Activated T-cell treated with anti-CD3 and anti-CD28 coated beads, Interleukin-2, amount 50 U/mL, for 72 hours (primary cell): ENCODE measurements at regions not wholly inside any gene's neighbourhood (a gene's known extent, or its start where the extent isn't known, plus 50 kb on each side); places are given as distances from the start of the nearest gene placed in this dataset.

Experiments
- ATAC-seq, 2 donors: fragments of 150-1000 bp; cut with Tn5 transposase; replicated peaks in 1 of 2; 2 replicates each; pipeline ENCODE4 v1.10.0; 2021; ENCODE audit warnings: moderate library complexity in 2 of 2, mild to moderate bottlenecking in 1 of 2
- DNase-seq, 2 donors: peaks; one replicate each; pipeline ENCODE4 v3.0.0; 2021 to 2022; ENCODE audit warnings: mixed read lengths in 1 of 2
- H3K27ac Mint-ChIP-seq: one replicate; pipeline ENCODE4 v1.8.0; 2022; ENCODE audit warnings: mild to moderate bottlenecking, moderate library complexity, mixed read lengths
- H3K27me3 Mint-ChIP-seq: one replicate; pipeline ENCODE4 v1.8.0; 2022; ENCODE audit warnings: low read depth, mixed read lengths
- H3K36me3 Mint-ChIP-seq, 2 donors: one replicate each; pipeline ENCODE4 v1.8.0; 2022; ENCODE audit warnings: mixed read lengths in 2 of 2, mild to moderate bottlenecking in 1 of 2; ENCODE audit not compliant: insufficient read depth in 2 of 2
- H3K4me1 Mint-ChIP-seq: one replicate; pipeline ENCODE4 v1.8.0; 2022; ENCODE audit warnings: low read depth, mixed read lengths
- H3K4me3 Mint-ChIP-seq, 2 donors: one replicate each; pipeline ENCODE4 v1.8.0; 2022; ENCODE audit warnings: mild to moderate bottlenecking in 2 of 2, mixed read lengths in 2 of 2, moderate library complexity in 2 of 2
- H3K9me3 Mint-ChIP-seq, 2 donors: one replicate each; pipeline ENCODE4 v1.8.0; 2022; ENCODE audit warnings: mixed read lengths in 2 of 2

GRCh38 chr1:98503771-98504170, 157.8 kb upstream of the SNX7 start:
- no peak overlapping the region for H3K27ac Mint-ChIP-seq
- H3K36me3 Mint-ChIP-seq: peaks cover 2 to 3% of the 10 kb centered on the region in 2 donors
- DNase-seq (no peak), ATAC-seq (no peak)
- H3K4me3 Mint-ChIP-seq: no peak overlapping the region
- H3K4me1 Mint-ChIP-seq: no peaks in the 10 kb centered on the region
- H3K27me3 Mint-ChIP-seq: no peaks in the 10 kb centered on the region
- peaks cover 6 to 10% of the 10 kb centered on the region in 2 donors for H3K9me3 Mint-ChIP-seq

- peaks cover 2 to 3% of the 10 kb centered on the region in 2 donors for H3K36me3 Mint-ChIP-seq
Observed at GRCh38 chr1:98502937-98503336, 158.6 kb upstream of the SNX7 start.

GRCh38 chr1:98500324-98500723, 161.2 kb upstream of the SNX7 start:
- ATAC-seq (no peak), DNase-seq (no peak)
- Mint-ChIP-seq H3K27me3 (no peaks in the 10 kb centered on the region), H3K36me3 (peaks cover 0 to 2% of the 10 kb centered on the region in 2 donors), H3K27ac (no peak overlapping the region), H3K4me1 (no peaks in the 10 kb centered on the region), H3K9me3 (peaks cover 2% of the 10 kb centered on the region in 2 donors), H3K4me3 (no peak overlapping the region)

More at GRCh38 chr1:98502937-98503336, 158.6 kb upstream of the SNX7 start:
- Mint-ChIP-seq H3K9me3 (peaks cover 6 to 10% of the 10 kb centered on the region in 2 donors), H3K27ac (no peak overlapping the region), H3K4me3 (no peak overlapping the region), H3K4me1 (no peaks in the 10 kb centered on the region), H3K27me3 (no peaks in the 10 kb centered on the region)
- no peak for ATAC-seq
- no peak for DNase-seq

DNA sequence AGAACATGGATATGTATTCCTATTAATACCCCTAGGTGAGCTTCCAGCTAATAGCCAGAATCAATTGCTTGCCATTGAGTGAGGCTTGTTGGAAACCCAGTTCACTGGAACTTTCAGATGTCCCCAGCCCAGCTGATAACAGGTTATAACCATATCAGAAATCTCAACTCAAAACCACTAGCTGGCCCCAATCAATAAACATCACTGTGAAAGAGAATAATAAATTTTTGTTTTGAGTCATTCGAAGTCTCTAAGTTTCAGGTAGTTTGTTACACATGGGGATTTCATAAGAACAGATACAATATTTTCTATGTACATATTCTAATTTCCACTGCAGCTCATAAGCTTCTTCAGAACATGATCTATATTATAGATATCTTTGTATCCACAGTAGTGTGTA, 162.9 kb upstream of the SNX7 start:
- no peak overlapping the region for H3K27ac Mint-ChIP-seq
- ATAC-seq: no peak
- no peak overlapping the region for H3K4me3 Mint-ChIP-seq
- H3K9me3 Mint-ChIP-seq: peaks cover 2% of the 10 kb centered on the region in 2 donors
- no peaks in the 10 kb centered on the region for H3K4me1 Mint-ChIP-seq
- no peaks in the 10 kb centered on the region for H3K27me3 Mint-ChIP-seq
- DNase-seq: no peak
- peaks cover 0 to 2% of the 10 kb centered on the region in 2 donors for H3K36me3 Mint-ChIP-seq

DNA sequence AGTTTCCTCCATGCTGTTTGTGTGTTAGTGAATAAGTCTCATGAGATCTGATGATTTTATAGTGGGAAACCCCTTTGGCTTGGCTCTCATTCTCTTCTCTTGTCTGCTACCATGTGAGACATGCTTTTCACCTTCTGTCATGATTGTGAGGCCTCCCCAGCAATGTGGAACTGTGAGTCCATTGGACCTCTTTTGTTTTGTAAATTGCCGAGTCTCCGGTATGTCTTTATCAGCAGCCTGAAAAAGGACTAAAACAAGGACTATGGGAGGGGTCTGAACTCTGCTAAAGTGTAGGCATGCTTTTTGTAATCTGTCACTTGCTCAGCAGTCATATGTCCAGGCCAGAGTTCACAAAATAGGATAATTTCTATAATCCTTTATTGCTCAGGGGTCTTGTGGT, 164.0 kb upstream of the SNX7 start:
- Mint-ChIP-seq H3K4me1 (no peaks in the 10 kb centered on the region), H3K27ac (no peak overlapping the region), H3K36me3 (peaks cover 0 to 2% of the 10 kb centered on the region in 2 donors), H3K27me3 (no peaks in the 10 kb centered on the region), H3K4me3 (no peak overlapping the region), H3K9me3 (peaks cover 2% of the 10 kb centered on the region in 2 donors)
- no peak for DNase-seq
- ATAC-seq: no peak

GRCh38 chr1:98496256-98496995, 165.1 kb upstream of the SNX7 start:
- H3K4me3 Mint-ChIP-seq: no peak overlapping the region
- H3K27ac Mint-ChIP-seq: no peak overlapping the region
- peaks cover 0 to 2% of the 10 kb centered on the region in 2 donors for H3K9me3 Mint-ChIP-seq
- H3K4me1 Mint-ChIP-seq: no peaks in the 10 kb centered on the region
- H3K36me3 Mint-ChIP-seq: no peaks in the 10 kb centered on the region
- ATAC-seq (no peak), DNase-seq (no peak)
- no peaks in the 10 kb centered on the region for H3K27me3 Mint-ChIP-seq

DNA sequence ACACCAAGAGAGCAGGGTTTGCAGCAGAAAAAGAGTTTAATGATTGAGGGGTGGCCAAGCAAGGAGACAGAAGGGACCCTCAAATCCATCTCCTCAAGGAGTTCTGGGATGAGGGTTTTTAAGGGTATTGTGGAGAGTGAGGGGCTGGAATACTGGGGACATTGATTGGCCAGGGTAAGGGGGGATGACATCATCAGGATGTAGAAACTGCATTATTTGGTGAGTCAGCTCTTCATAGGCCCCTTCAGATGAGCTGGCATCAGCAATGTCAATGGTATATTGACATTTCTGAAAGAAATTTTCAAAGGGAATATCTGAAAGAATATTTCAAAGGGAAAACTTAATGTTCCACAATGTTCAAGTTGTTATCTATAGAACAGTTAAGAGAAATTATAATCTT, 168.1 kb upstream of the SNX7 start:
- no peaks in the 10 kb centered on the region for H3K36me3 Mint-ChIP-seq

DNA sequence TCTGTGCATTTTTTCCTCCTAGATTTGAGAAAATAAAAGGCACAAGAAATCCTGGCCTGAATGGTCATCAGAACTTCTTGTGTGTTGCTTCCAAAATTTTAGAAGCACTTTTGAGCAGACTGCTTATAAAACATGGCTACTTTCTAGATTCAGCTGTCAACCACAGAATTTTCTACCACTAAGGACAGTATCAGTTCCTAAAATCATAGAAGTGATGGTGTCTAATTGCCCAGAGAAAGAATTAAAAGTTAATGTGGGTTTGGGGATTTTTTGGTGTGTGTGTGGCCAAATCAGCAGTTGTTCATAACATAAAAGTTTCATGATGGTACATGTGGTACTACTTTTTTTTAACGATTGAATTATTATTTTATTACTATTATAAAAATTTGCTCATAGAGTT, 171.4 kb upstream of the SNX7 start:
- Mint-ChIP-seq H3K9me3 (no peaks in the 10 kb centered on the region), H3K27ac (no peak overlapping the region), H3K36me3 (no peaks in the 10 kb centered on the region), H3K27me3 (no peaks in the 10 kb centered on the region), H3K4me3 (no peak overlapping the region), H3K4me1 (no peaks in the 10 kb centered on the region)
- DNase-seq (no peak), ATAC-seq (no peak)

More for the DNA sequence above, 168.1 kb upstream of the SNX7 start:
- ATAC-seq: no peak
- Mint-ChIP-seq H3K9me3 (no peaks in the 10 kb centered on the region), H3K27ac (no peak overlapping the region), H3K4me3 (no peak overlapping the region), H3K27me3 (no peaks in the 10 kb centered on the region), H3K4me1 (no peaks in the 10 kb centered on the region)
- no peak for DNase-seq

GRCh38 chr1:98487620-98488019, 173.9 kb upstream of the SNX7 start:
- Mint-ChIP-seq H3K27ac (no peak overlapping the region), H3K36me3 (no peaks in the 10 kb centered on the region), H3K4me3 (no peak overlapping the region), H3K4me1 (no peaks in the 10 kb centered on the region), H3K27me3 (no peaks in the 10 kb centered on the region), H3K9me3 (peaks cover 0 to under 1% of the 10 kb centered on the region in 2 donors)
- DNase-seq: no peak
- ATAC-seq: no peak

DNA sequence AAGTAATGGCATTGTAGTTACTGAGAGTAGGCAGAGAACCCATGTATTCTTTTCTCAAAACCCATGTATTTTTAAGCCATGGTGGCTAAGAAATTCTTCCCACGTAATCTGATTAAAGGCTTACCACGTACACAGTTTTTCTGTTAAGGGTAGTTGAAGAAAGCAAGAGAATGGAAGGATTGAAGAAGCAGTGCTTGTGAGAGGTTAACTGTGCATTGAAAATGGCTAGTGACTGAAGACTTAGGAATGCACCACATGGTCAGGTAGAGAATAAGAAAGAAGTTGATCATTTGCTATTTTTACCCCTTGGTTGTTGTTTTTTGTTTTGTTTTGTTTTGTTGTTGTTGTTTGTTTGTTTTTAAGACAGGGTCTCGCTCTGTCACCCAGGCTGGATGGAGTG, 178.9 kb upstream of the SNX7 start:
- Mint-ChIP-seq H3K36me3 (no peaks in the 10 kb centered on the region), H3K9me3 (peaks cover 0 to 1% of the 10 kb centered on the region in 2 donors), H3K4me1 (no peaks in the 10 kb centered on the region), H3K4me3 (no peak overlapping the region), H3K27me3 (no peaks in the 10 kb centered on the region), H3K27ac (no peak overlapping the region)
- DNase-seq (no peak), ATAC-seq (no peak)

GRCh38 chr1:98480271-98480670, 181.2 kb upstream of the SNX7 start:
- peaks cover 0 to 1% of the 10 kb centered on the region in 2 donors for H3K9me3 Mint-ChIP-seq
- H3K36me3 Mint-ChIP-seq: no peaks in the 10 kb centered on the region
- no peak overlapping the region for H3K27ac Mint-ChIP-seq
- DNase-seq: no peak
- no peaks in the 10 kb centered on the region for H3K4me1 Mint-ChIP-seq
- no peaks in the 10 kb centered on the region for H3K27me3 Mint-ChIP-seq
- ATAC-seq: no peak
- H3K4me3 Mint-ChIP-seq: no peak overlapping the region

- Mint-ChIP-seq H3K9me3 (peaks cover 0 to 1% of the 10 kb centered on the region in 2 donors), H3K27ac (no peak overlapping the region), H3K4me3 (no peak overlapping the region), H3K27me3 (no peaks in the 10 kb centered on the region), H3K4me1 (no peaks in the 10 kb centered on the region), H3K36me3 (no peaks in the 10 kb centered on the region)
- no peak for ATAC-seq
- no peak for DNase-seq
Observed at GRCh38 chr1:98478121-98478520, 183.4 kb upstream of the SNX7 start.

GRCh38 chr1:98472878-98473277, 188.6 kb upstream of the SNX7 start:
- no peak overlapping the region for H3K4me3 Mint-ChIP-seq
- no peaks in the 10 kb centered on the region for H3K9me3 Mint-ChIP-seq
- H3K4me1 Mint-ChIP-seq: no peaks in the 10 kb centered on the region
- H3K36me3 Mint-ChIP-seq: no peaks in the 10 kb centered on the region
- no peak for ATAC-seq
- H3K27me3 Mint-ChIP-seq: no peaks in the 10 kb centered on the region
- no peak for DNase-seq
- no peak overlapping the region for H3K27ac Mint-ChIP-seq

DNA sequence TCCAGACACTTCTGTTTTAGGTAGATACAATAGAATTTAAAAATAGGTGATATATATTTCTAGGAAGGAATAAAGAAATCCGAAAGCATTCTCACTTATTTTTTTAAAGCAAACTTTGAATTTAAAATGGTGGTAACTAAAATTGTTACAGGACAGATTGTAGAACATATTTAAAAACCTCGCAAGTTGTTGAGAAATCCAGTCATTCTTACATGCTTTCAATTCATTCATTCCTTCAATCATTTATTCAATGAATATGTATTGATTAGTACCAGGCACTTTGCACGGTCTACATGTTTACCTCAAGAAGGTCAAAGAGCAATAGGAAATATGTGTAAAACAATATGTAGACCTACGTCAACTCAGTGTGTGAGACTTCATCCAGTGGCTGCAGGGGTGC, 189.9 kb upstream of the SNX7 start:
- ATAC-seq: no peak
- H3K27ac Mint-ChIP-seq: no peak overlapping the region
- no peak for DNase-seq
- H3K36me3 Mint-ChIP-seq: no peaks in the 10 kb centered on the region
- no peaks in the 10 kb centered on the region for H3K27me3 Mint-ChIP-seq
- no peaks in the 10 kb centered on the region for H3K4me1 Mint-ChIP-seq
- no peaks in the 10 kb centered on the region for H3K9me3 Mint-ChIP-seq
- no peak overlapping the region for H3K4me3 Mint-ChIP-seq
